ENCODE measurements at regions not wholly inside any gene's neighbourhood (a gene's known extent, or its start where the extent isn't known, plus 50 kb on each side); places are given as distances from the start of the nearest gene placed in this dataset.

GRCh38 chr15:36208868-36209582 is 370.4 kb upstream of the CDIN1 start:
- no peak for DNase-seq

GRCh38 chr15:36210426-36210825 is 369.0 kb upstream of the CDIN1 start:
- DNase-seq, result no peak

GRCh38 chr15:36218322-36218721 is 361.1 kb upstream of the CDIN1 start:
- no peak for DNase-seq

- no peak for DNase-seq
These were observed 360.4 kb upstream of the CDIN1 start for GRCh38 chr15:36218991-36219390.

GRCh38 chr15:36221992-36222391 is 357.4 kb upstream of the CDIN1 start:
- no peak for DNase-seq

- no peak for DNase-seq
These were observed 348.6 kb upstream of the CDIN1 start for GRCh38 chr15:36230776-36231175.

GRCh38 chr15:36232491-36232890 is 346.9 kb upstream of the CDIN1 start:
- DNase-seq, result no peak

- DNase-seq, result no peak
These were observed 344.7 kb upstream of the CDIN1 start for GRCh38 chr15:36234743-36235142.

- no peak for DNase-seq
These were observed 344.3 kb upstream of the CDIN1 start for GRCh38 chr15:36235173-36235572.

- no peak for DNase-seq
These were observed 339.9 kb upstream of the CDIN1 start for GRCh38 chr15:36239509-36239908.

- no peak for DNase-seq
These were observed 328.0 kb upstream of the CDIN1 start for GRCh38 chr15:36251450-36251849.

GRCh38 chr15:36252146-36252711 is 327.2 kb upstream of the CDIN1 start:
- no peak for DNase-seq

GRCh38 chr15:36254426-36254825 is 325.0 kb upstream of the CDIN1 start:
- no peak for DNase-seq

- DNase-seq, result no peak
These were observed 323.0 kb upstream of the CDIN1 start for GRCh38 chr15:36256404-36256807.

- DNase-seq, result no peak
These were observed 315.8 kb upstream of the CDIN1 start for GRCh38 chr15:36263666-36264065.

GRCh38 chr15:36265422-36265821 is 314.0 kb upstream of the CDIN1 start:
- no peak for DNase-seq

GRCh38 chr15:36271048-36271447 is 308.4 kb upstream of the CDIN1 start:
- DNase-seq, result no peak

GRCh38 chr15:36275656-36276055 is 303.8 kb upstream of the CDIN1 start:
- no peak for DNase-seq

GRCh38 chr15:36278219-36278618 is 301.2 kb upstream of the CDIN1 start:
- no peak for DNase-seq

GRCh38 chr15:36282821-36283220 is 296.6 kb upstream of the CDIN1 start:
- DNase-seq, result no peak

GRCh38 chr15:36284911-36285310 is 294.5 kb upstream of the CDIN1 start:
- DNase-seq, result no peak

GRCh38 chr15:36291501-36291900 is 287.9 kb upstream of the CDIN1 start:
- DNase-seq, result no peak

GRCh38 chr15:36294359-36294758 is 285.1 kb upstream of the CDIN1 start:
- no peak for DNase-seq

- DNase-seq, result no peak
These were observed 277.5 kb upstream of the CDIN1 start for GRCh38 chr15:36301947-36302346.

- DNase-seq, result no peak
These were observed 266.4 kb upstream of the CDIN1 start for GRCh38 chr15:36313021-36313420.

All from NCI-H1694 treated with DMSO at 0.1 percent for 48 hours (cell line).